HG03135 (cell line): ENCODE measurements at regions not wholly inside any gene's neighbourhood (a gene's known extent, or its start where the extent isn't known, plus 50 kb on each side); places are given as distances from the start of the nearest gene placed in this dataset.
"Not testable (repeated sequence)": the region's sequence is repeated elsewhere in the genome, so short reads cannot be mapped to it uniquely, and the experiment has no call there.

Experiments
- ATAC-seq: cut with Tn5 transposase; IDR thresholded peaks from one replicate; pipeline ENCODE4 v1.9.1; 2021; ENCODE audit warnings: mild to moderate bottlenecking, moderate library complexity; ENCODE audit not compliant: unreplicated experiment

DNA sequence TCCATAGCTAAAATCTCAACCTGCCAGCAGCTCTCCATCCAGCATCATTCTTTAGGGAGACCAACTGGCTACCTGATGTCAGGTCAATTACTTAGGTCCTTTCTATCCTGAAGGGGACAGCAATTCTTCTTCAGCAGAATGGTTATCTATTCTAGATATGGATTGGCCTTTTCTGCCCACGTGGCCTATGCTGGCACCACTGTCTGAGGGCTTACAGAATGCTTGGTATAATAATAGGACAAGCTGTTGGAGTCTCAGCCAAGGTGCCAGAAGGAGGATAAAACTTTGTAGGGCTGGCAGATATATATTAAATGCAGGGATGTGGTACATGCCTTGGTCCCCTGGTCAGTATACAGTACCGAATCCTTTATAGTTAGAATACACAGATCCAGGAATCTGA is 89.8 kb upstream of the C1GALT1C1 start:
- no peak for ATAC-seq

DNA sequence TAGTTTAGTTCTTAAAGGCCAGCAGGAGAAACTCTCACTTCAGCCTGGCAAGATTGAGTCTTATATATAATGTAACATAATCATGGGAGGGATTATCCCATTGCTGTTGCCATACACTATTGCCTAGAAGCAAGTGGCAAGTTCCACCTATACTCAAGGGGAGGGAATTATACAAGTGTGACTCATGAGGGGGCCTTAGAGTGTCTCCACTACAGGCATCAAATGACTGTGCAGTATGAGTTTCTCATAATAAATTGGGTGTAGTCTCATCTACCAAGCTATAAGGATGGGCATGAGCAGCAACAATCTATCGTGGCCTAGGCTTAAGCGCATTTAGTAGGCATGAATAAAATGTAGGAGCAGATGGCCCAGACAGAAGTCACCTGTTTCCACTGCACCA is 89.1 kb upstream of the C1GALT1C1 start:
- ATAC-seq = no peak

DNA sequence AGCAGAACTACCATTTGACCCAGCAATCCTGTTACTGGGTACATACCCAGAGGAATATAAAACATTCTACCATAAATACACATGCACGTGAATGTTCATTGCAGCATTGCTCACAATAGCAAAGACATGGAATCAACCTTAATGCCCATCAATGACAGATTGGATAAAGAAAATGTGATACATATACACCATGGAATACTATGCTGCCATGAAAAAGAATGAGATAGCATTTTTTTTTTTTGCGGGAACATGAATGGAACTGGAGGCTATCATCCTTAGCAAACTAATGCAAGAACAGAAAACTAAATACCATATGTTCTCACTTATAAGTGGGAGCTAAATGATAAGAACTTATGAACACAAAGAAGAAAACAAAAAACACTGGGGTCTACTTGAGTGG is 72.5 kb upstream of the C1GALT1C1 start:
- not testable (repeated sequence) for ATAC-seq

DNA sequence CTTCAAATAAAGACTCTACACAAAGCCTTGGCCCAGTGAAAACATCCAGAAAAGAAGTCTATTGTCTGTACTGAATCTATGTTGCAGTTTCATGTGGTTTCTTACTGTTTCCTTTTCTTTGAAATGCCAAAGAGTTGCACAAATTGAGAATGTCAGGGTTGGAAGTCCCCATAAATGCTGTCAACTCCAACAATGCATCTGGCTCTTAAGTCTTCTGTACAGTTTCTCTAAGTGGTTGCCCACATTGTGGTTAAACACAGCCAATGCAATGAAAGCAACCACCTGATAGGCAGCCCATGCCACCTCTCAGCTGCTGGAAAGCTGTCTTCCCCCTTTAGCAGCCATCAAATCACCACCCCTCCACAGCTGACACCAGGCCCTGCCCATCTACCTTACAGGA is 67.2 kb upstream of the C1GALT1C1 start:
- ATAC-seq = no peak

DNA sequence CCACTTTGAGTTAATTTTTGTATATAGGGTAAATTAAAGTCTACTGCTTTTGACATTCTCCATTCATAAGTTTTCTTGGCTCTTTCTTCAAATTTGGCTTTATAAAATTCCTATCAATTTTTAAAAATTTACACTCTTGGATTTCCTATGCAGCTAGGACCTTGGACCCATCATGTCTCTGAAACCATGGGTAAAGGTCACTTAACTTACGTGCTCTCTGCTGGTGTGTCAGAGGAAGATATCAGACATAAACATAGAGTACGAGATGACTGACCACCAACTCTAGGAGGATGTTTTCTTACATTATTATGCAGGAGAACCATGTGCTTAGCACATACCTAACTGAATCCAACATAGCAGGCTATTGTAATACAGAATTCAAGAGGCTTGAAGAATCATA is 62.5 kb upstream of the C1GALT1C1 start:
- no peak for ATAC-seq

DNA sequence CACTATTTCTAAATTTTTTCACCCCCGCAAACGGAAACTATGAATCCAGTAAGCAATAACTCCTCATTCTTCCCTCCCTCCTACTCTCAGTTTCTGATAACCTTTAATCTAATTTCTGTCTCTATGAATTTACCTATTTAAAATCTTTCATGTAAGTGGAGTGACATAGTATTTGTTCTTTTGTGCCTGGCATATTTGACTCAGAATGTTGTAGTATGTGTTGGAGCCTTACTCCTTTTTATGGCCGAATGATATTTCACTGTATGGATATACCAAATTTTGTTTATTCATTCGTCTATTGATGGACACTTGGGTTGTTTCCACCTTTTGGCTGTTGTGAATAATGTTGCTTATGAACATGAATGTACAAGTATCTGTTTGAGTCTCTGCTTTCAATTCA is 61.1 kb upstream of the C1GALT1C1 start:
- ATAC-seq = no peak

DNA sequence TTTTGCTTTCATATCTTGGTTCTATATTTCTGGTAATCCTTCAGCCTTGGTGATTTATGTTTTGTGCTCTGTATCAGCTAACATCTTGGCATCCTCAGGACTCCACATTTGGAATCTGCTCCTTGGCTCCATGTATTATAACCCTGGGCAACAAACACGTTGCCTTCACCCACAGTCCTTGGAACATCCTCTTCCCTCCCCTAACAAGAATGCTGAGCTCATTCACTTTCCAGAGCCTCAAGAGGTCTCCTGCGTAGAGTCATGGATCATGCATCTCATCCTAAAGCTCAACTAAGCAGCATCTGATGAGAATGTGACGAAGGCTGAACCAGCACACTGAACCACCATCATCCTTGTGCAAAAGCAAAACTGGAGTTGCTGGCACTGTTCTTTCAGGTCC is 60.5 kb upstream of the C1GALT1C1 start:
- no peak for ATAC-seq

DNA sequence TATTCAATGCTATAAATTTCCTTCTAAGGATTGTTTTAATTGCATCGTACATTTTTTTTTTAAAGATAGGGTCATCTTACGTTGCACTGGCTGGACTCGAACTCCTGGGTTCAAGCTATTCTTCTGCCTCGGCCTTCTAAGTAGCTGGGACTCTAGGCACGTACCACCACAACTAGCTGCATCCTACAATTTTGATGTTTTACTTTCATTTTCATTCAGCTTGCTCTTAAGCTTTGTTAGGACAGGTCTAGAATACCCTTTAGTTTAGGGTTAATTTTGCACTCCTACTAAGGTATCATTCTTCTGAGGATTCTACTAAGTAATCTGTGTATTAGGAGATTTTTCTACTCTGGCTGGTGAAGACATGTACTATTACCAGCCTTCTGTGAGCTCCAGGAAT is 50.2 kb upstream of the C1GALT1C1 start:
- ATAC-seq = no peak
